ENCODE measurements at regions not wholly inside any gene's neighbourhood (a gene's known extent, or its start where the extent isn't known, plus 50 kb on each side); places are given as distances from the start of the nearest gene placed in this dataset.

GRCh38 chr5:159858871-159859270, 57.4 kb upstream of the ADRA1B start:
- Histone ChIP-seq H3K9me3 (no peaks in the 10 kb centered on the region), H3K4me3 (no peak overlapping the region), H3K27ac (no peak overlapping the region), H3K4me1 (no peaks in the 10 kb centered on the region), H3K36me3 (no peaks in the 10 kb centered on the region), H3K27me3 (no peaks in the 10 kb centered on the region)
- no peak for DNase-seq
- TF ChIP-seq CTCF (IDR thresholded peaks at IDR 0.05) (no peak), POLR2A (IDR thresholded peaks at IDR 0.05) (no peak)

DNA sequence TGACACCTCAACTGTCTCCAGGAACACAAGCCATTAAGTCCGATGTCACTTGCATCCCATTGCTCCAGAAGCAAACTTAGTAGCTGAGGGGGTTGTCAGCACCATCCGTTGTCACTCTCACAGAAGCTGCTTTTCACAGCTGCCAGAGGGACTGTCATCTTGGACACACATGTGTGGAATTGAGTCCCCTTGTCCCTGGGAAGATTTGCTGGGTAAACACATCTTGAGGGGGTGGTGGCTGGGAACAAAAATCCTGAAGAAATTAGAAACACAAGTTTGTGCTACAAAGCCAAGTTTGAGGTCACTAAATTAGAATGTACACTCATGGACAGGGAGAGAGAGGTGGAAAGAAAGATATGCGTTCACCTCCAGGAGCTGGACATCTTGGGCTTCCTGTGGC, 55.2 kb upstream of the ADRA1B start:
- Histone ChIP-seq H3K9me3 (no peaks in the 10 kb centered on the region), H3K4me1 (no peaks in the 10 kb centered on the region), H3K36me3 (no peaks in the 10 kb centered on the region), H3K4me3 (no peak overlapping the region), H3K27me3 (no peaks in the 10 kb centered on the region), H3K27ac (no peak overlapping the region)
- DNase-seq: no peak
- TF ChIP-seq CTCF (IDR thresholded peaks at IDR 0.05): no peak
- TF ChIP-seq POLR2A (IDR thresholded peaks at IDR 0.05): no peak

DNA sequence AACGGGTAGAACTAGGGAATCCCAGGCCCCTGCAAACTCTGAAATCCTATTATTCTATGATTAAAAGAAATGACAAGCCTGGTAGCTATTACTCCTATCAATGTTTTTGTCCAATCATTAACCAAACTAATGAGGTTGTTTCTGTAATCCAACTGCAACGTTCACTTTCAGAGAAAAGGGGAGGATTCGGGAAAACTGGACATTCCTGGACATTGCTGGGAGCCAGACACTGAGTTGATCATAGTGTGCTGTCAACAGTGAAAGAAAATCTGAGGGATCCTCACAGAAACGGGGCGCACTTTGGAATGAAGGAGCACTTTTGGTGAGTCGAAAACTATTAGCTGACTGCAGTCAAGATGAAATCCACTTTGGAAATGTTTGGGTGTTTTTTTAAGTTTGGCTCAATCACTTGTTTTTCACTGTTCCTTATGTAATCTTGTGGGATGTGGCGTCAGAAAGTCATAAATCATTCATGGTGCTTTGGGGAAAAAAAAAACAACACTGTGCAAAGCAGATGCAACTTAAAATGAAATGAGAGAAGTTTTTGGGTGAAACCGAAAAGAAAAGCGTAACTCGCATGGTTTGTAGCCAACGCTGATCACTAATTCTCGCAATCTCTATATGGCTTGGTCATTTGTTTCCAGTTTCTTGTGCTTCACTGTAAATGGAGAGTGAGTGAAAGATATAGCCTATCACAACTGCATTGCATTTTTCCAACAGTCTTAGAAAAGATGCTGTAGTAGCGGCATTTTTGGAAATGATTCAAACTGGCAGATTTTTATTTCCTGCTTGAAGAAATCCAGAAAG, 51.2 kb upstream of the ADRA1B start:
- DNase-seq: no peak
- no peaks in the 10 kb centered on the region for H3K9me3 ChIP-seq
- H3K27ac ChIP-seq: no peak overlapping the region
- peak overlapping the region in 1 of 4 donors; percentile 18 for H3K4me3 ChIP-seq
- no peaks in the 10 kb centered on the region for H3K27me3 ChIP-seq
- no peaks in the 10 kb centered on the region for H3K4me1 ChIP-seq
- no peaks in the 10 kb centered on the region for H3K36me3 ChIP-seq
- TF ChIP-seq POLR2A (IDR thresholded peaks at IDR 0.05): no peak

- no peak overlapping the region for H3K27ac ChIP-seq
- DNase-seq: no peak
- no peaks in the 10 kb centered on the region for H3K9me3 ChIP-seq
- no peak overlapping the region for H3K4me3 ChIP-seq
- H3K36me3 ChIP-seq: no peaks in the 10 kb centered on the region
- TF ChIP-seq CTCF (IDR thresholded peaks at IDR 0.05) (no peak), POLR2A (IDR thresholded peaks at IDR 0.05) (no peak)
- no peaks in the 10 kb centered on the region for H3K27me3 ChIP-seq
- H3K4me1 ChIP-seq: no peaks in the 10 kb centered on the region
Measured at GRCh38 chr5:159866093-159866492, 50.2 kb upstream of the ADRA1B start.
